NCI-H774 (cell line): ENCODE measurements at regions not wholly inside any gene's neighbourhood (a gene's known extent, or its start where the extent isn't known, plus 50 kb on each side); places are given as distances from the start of the nearest gene placed in this dataset.

Source experiments
- DNase-seq: peaks from one replicate; lab custom pipeline; 2025; lab: John Stamatoyannopoulos, UW

- no peak for DNase-seq
Observed at GRCh38 chr16:26189536-26189935, 497.8 kb downstream of the HS3ST4 start.

- no peak for DNase-seq
Observed at GRCh38 chr16:26194526-26194925, 502.8 kb downstream of the HS3ST4 start.

GRCh38 chr16:26195225-26195624 lies 503.5 kb downstream of the HS3ST4 start:
- DNase-seq, result no peak

GRCh38 chr16:26196310-26196709 lies 504.6 kb downstream of the HS3ST4 start:
- DNase-seq, result no peak

GRCh38 chr16:26196802-26197201 lies 505.0 kb downstream of the HS3ST4 start:
- DNase-seq, result no peak

- no peak for DNase-seq
Observed at GRCh38 chr16:26197707-26198106, 505.9 kb downstream of the HS3ST4 start.

- no peak for DNase-seq
Observed at GRCh38 chr16:26198221-26198620, 506.5 kb downstream of the HS3ST4 start.

GRCh38 chr16:26204138-26204537 lies 512.4 kb downstream of the HS3ST4 start:
- no peak for DNase-seq

GRCh38 chr16:26211542-26211941 lies 519.8 kb downstream of the HS3ST4 start:
- no peak for DNase-seq

- DNase-seq, result no peak
Observed at GRCh38 chr16:26212599-26212998, 520.8 kb downstream of the HS3ST4 start.

GRCh38 chr16:26214581-26215174 lies 522.9 kb downstream of the HS3ST4 start:
- DNase-seq, result no peak

- DNase-seq, result no peak
Observed at GRCh38 chr16:26220894-26221293, 529.1 kb downstream of the HS3ST4 start.

- DNase-seq, result no peak
Observed at GRCh38 chr16:26231647-26232046, 539.9 kb downstream of the HS3ST4 start.

GRCh38 chr16:26240807-26241206 lies 549.0 kb downstream of the HS3ST4 start:
- no peak for DNase-seq

- no peak for DNase-seq
Observed at GRCh38 chr16:26247063-26247462, 555.3 kb downstream of the HS3ST4 start.

GRCh38 chr16:26252598-26252997 lies 560.8 kb downstream of the HS3ST4 start:
- DNase-seq, result no peak

GRCh38 chr16:26261621-26262020 lies 569.9 kb downstream of the HS3ST4 start:
- DNase-seq, result no peak

- DNase-seq, result no peak
Observed at GRCh38 chr16:26263406-26263805, 571.6 kb downstream of the HS3ST4 start.

- DNase-seq, result no peak
Observed at GRCh38 chr16:26267641-26268040, 575.9 kb downstream of the HS3ST4 start.

GRCh38 chr16:26269673-26270072 lies 577.9 kb downstream of the HS3ST4 start:
- no peak for DNase-seq

- DNase-seq, result no peak
Observed at GRCh38 chr16:26273607-26274006, 581.8 kb downstream of the HS3ST4 start.

GRCh38 chr16:26275021-26275590 lies 583.3 kb downstream of the HS3ST4 start:
- DNase-seq, result no peak

- no peak for DNase-seq
Observed at GRCh38 chr16:26276289-26276688, 584.5 kb downstream of the HS3ST4 start.
